ENCODE measurements at regions not wholly inside any gene's neighbourhood (a gene's known extent, or its start where the extent isn't known, plus 50 kb on each side); places are given as distances from the start of the nearest gene placed in this dataset.

DNA sequence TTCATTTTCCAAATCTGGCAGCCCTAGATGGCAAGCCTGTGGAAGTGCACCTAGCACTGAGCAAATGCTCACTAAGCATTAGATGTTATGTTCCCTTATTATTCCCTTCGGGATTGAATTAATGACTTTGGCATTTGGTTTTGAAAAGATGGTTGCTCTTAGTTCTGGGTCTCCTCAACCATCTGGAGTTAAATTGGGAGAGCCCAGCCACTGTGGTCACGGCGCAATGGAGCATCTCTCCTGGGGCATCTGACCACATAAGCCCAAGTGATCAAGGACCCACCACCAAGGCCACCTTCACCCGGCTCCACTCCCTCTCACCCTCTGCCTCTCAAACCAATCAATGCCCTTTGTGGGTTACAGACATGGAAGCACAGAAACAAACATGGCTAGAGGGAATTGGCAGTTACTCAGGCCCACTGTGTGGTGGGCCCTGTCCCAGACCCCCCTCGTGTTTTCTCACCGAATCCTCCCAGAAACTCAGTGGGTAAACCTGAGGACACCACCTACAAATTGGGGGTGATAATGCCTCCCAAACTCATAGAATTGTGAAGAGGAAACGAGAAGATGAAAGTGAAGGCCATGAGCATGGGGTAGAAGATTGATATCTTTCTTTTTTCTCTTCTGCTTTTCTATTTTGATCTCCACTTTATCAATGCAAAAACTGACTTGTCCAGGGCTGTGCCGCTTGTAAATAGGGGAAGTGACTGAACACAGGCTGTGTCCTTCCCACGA, 52.2 kb downstream of the IRAG1 start (continued):
- TF ChIP-seq, protein P1, sequence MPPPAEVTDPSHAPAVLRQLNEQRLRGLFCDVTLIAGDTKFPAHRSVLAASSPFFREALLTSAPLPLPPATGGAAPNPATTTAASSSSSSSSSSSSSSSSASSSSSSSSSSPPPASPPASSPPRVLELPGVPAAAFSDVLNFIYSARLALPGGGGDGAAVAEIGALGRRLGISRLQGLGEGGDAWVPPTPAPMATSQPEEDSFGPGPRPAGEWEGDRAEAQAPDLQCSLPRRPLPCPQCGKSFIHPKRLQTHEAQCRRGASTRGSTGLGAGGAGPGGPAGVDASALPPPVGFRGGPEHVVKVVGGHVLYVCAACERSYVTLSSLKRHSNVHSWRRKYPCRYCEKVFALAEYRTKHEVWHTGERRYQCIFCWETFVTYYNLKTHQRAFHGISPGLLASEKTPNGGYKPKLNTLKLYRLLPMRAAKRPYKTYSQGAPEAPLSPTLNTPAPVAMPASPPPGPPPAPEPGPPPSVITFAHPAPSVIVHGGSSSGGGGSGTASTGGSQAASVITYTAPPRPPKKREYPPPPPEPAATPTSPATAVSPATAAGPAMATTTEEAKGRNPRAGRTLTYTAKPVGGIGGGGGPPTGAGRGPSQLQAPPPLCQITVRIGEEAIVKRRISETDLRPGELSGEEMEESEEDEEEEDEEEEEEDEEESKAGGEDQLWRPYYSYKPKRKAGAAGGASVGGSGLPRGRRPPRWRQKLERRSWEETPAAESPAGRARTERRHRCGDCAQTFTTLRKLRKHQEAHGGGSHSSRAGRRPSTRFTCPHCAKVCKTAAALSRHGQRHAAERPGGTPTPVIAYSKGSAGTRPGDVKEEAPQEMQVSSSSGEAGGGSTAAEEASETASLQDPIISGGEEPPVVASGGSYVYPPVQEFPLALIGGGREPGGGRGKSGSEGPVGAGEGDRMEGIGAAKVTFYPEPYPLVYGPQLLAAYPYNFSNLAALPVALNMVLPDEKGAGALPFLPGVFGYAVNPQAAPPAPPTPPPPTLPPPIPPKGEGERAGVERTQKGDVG (CRISPR knock-in tag; IDR thresholded peaks at IDR 0.05), result no peak
- TF ChIP-seq BHLHE40 (IDR thresholded peaks at IDR 0.05; ENCODE audit: borderline replicate concordance in 1 of 2, low read depth in 2 of 2, low read length in 1 of 2), result peak in 1 of 2 experiments; percentile 27; a peak in 1 of 4 replicates
- no peak for TF ChIP-seq SRF (IDR thresholded peaks at IDR 0.05; ENCODE audit: low read depth in 2 of 2, low read length in 2 of 2)
- peak; percentile 53; the same call in 1 of the 2 replicates for TF ChIP-seq TBL1XR1 (IDR thresholded peaks at IDR 0.05; ENCODE audit: low read depth, low read length)
- TF ChIP-seq NR2C1 (IDR thresholded peaks at IDR 0.05), result no peak
- TF ChIP-seq POLR2AphosphoS2 (IDR thresholded peaks at IDR 0.05; ENCODE audit: low read depth, low read length), result no peak
- peak; percentile 70; the same call in 1 of the 2 replicates for TF ChIP-seq IRF4 (IDR thresholded peaks at IDR 0.05; ENCODE audit: low read depth, low read length)
- TF ChIP-seq MEF2A (IDR thresholded peaks at IDR 0.05; ENCODE audit: insufficient read depth, low read depth, low read length), result peak; percentile 67
- TF ChIP-seq RUNX3 (IDR thresholded peaks at IDR 0.05; ENCODE audit: low read length), result peak; percentile 54
- no peak for TF ChIP-seq ZNF274 (IDR thresholded peaks at IDR 0.05; ENCODE audit: insufficient read depth, insufficient read length)
- TF ChIP-seq NR2F1 (conservative IDR thresholded peaks at IDR 0.05), result no peak
- TF ChIP-seq, protein P2, sequence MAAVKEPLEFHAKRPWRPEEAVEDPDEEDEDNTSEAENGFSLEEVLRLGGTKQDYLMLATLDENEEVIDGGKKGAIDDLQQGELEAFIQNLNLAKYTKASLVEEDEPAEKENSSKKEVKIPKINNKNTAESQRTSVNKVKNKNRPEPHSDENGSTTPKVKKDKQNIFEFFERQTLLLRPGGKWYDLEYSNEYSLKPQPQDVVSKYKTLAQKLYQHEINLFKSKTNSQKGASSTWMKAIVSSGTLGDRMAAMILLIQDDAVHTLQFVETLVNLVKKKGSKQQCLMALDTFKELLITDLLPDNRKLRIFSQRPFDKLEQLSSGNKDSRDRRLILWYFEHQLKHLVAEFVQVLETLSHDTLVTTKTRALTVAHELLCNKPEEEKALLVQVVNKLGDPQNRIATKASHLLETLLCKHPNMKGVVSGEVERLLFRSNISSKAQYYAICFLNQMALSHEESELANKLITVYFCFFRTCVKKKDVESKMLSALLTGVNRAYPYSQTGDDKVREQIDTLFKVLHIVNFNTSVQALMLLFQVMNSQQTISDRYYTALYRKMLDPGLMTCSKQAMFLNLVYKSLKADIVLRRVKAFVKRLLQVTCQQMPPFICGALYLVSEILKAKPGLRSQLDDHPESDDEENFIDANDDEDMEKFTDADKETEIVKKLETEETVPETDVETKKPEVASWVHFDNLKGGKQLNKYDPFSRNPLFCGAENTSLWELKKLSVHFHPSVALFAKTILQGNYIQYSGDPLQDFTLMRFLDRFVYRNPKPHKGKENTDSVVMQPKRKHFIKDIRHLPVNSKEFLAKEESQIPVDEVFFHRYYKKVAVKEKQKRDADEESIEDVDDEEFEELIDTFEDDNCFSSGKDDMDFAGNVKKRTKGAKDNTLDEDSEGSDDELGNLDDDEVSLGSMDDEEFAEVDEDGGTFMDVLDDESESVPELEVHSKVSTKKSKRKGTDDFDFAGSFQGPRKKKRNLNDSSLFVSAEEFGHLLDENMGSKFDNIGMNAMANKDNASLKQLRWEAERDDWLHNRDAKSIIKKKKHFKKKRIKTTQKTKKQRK (IDR thresholded peaks at IDR 0.05; ENCODE audit: low read depth, low read length), result no peak
- peak; percentile 53; the same call in 1 of the 2 replicates for TF ChIP-seq BCL11A (IDR thresholded peaks at IDR 0.05; ENCODE audit: low read depth, low read length)
- TF ChIP-seq, protein P3, sequence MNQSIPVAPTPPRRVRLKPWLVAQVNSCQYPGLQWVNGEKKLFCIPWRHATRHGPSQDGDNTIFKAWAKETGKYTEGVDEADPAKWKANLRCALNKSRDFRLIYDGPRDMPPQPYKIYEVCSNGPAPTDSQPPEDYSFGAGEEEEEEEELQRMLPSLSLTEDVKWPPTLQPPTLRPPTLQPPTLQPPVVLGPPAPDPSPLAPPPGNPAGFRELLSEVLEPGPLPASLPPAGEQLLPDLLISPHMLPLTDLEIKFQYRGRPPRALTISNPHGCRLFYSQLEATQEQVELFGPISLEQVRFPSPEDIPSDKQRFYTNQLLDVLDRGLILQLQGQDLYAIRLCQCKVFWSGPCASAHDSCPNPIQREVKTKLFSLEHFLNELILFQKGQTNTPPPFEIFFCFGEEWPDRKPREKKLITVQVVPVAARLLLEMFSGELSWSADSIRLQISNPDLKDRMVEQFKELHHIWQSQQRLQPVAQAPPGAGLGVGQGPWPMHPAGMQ (IDR thresholded peaks at IDR 0.05; ENCODE audit: borderline replicate concordance), result no peak
- no peak for TF ChIP-seq SUZ12 (IDR thresholded peaks at IDR 0.05; ENCODE audit: unreplicated experiment)
- TF ChIP-seq ZNF622 (IDR thresholded peaks at IDR 0.05), result no peak
- no peak for TF ChIP-seq WRNIP1 (IDR thresholded peaks at IDR 0.05; ENCODE audit: borderline replicate concordance, low read depth, low read length)
- no peak for TF ChIP-seq CEBPB (IDR thresholded peaks at IDR 0.05; ENCODE audit: borderline replicate concordance in 1 of 2, low read depth in 2 of 2, low read length in 2 of 2)
- no peak for TF ChIP-seq ELK1 (IDR thresholded peaks at IDR 0.05; ENCODE audit: low read depth, low read length)
- peak; percentile 68 for TF ChIP-seq SP1 (IDR thresholded peaks at IDR 0.05; ENCODE audit: low read depth, low read length)
- no peak for TF ChIP-seq PML (IDR thresholded peaks at IDR 0.05; ENCODE audit: low read length)
- 0 out of 2 replicates have a peak, but pooled peaks have one; percentile 46 for TF ChIP-seq TCF12 (IDR thresholded peaks at IDR 0.05; ENCODE audit: low read depth, low read length)
- no peak for TF ChIP-seq SMAD5 (IDR thresholded peaks at IDR 0.05; ENCODE audit: low read depth)

Data from GM12878 (cell line).